Activated naive CD4-positive, alpha-beta T cell treated with anti-CD3 and anti-CD28 coated beads, Interleukin-2, amount 50 U/mL, for 24 hours (primary cell): ENCODE measurements at regions not wholly inside any gene's neighbourhood (a gene's known extent, or its start where the extent isn't known, plus 50 kb on each side); places are given as distances from the start of the nearest gene placed in this dataset.
"Not testable (repeated sequence)": the region's sequence is repeated elsewhere in the genome, so short reads cannot be mapped to it uniquely, and the experiment has no call there.

Source experiments
- H3K27ac Mint-ChIP-seq: one replicate; pipeline ENCODE4 v1.8.0; 2021; ENCODE audit warnings: mild to moderate bottlenecking, mixed read lengths
- H3K27me3 Mint-ChIP-seq: one replicate; pipeline ENCODE4 v1.8.0; 2021; ENCODE audit warnings: mixed read lengths
- H3K36me3 Mint-ChIP-seq: one replicate; pipeline ENCODE4 v1.8.0; 2021; ENCODE audit warnings: mixed read lengths
- H3K4me1 Mint-ChIP-seq: one replicate; pipeline ENCODE4 v1.8.0; 2021; ENCODE audit warnings: mixed read lengths
- H3K4me3 Mint-ChIP-seq: one replicate; pipeline ENCODE4 v1.8.0; 2021; ENCODE audit warnings: mild to moderate bottlenecking, mixed read lengths
- H3K9me3 Mint-ChIP-seq: one replicate; pipeline ENCODE4 v1.8.0; 2021; ENCODE audit warnings: mixed read lengths

DNA sequence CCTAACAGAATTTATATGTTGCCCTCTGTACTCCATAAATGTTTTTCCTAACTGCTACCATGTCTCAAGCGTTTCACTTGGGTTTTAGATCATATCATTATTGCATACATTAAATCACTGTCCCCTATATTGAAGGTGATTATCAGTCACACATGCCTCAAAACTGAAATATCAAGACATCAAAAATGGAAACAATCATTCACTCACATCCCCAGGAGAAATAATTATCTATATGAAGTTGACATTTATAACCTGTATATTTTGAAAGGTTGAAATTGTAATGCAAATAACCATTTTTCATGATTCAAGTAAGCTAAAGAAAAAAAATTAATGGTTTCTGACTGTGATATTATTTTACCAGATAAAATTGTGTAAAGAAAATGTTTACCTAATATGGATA is 1695.0 kb downstream of the SLITRK1 start:
- Mint-ChIP-seq H3K27me3 (no peaks in the 10 kb centered on the region), H3K27ac (no peak overlapping the region), H3K4me3 (no peak overlapping the region), H3K4me1 (no peaks in the 10 kb centered on the region), H3K36me3 (no peaks in the 10 kb centered on the region), H3K9me3 (peaks cover 13% of the 10 kb centered on the region)

DNA sequence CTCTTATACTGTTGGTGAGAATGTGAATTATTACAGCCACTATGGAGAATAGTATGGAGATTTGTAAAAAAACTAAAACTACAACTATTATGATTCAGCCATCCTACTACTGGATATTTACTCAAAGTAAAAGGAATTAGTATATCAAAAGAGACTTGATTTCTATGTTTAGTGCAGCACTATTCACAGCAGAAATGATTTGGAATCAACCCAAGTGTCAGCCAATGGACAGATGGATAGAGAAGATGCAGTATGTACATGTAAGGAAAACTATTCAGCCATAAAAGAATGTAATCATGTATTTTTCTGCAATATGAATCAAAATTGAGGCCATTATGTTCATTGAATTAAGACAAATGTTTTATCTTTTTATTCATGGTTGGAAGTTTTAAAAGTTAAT is 1705.5 kb downstream of the SLITRK1 start:
- no peaks in the 10 kb centered on the region for H3K27me3 Mint-ChIP-seq
- H3K27ac Mint-ChIP-seq, result no peak overlapping the region
- H3K4me1 Mint-ChIP-seq, result no peaks in the 10 kb centered on the region
- H3K36me3 Mint-ChIP-seq, result no peaks in the 10 kb centered on the region
- H3K9me3 Mint-ChIP-seq, result peaks cover 30% of the 10 kb centered on the region
- H3K4me3 Mint-ChIP-seq, result no peak overlapping the region

DNA sequence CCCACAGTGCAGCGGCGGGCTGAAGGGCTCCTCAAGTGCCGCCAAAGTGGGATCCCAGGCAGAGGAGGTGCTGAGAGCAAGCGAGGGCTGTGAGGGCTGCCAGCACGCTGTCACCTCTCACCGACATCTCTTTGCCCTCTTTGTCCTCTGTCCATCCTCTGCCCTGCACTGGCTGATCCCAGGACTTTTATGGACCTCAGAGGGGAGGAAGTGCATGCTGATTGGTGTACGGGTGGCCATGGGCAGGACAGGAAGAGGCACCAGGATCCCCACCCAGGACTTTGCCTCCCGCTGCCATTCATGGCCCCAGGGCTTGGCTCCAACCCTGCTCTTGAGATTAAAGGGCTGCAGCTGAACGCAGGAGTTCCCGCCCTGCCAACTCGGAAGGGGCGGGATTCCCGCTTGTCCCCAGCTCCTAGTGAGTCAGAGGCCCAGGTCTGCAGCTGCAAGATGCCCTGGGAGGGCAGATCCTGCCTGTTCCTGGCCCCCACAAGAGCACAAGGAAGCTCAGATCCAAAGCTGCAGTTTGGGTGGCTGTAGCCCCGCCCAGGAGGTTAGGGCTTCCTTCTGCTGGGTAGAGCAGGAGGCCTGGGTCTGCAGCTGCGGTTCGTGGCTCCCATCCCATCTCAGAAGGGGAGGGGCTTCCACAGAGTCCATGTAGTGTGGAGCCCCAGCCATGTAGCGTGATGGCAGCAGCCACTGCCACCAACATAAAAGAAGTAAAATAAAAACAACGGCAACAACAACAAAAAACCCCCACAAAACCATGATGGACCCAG is 1716.7 kb downstream of the SLITRK1 start:
- Mint-ChIP-seq H3K9me3 (peaks cover 30% of the 10 kb centered on the region), H3K4me1 (no peaks in the 10 kb centered on the region), H3K27me3 (no peaks in the 10 kb centered on the region), H3K36me3 (no peaks in the 10 kb centered on the region), H3K27ac (no peak overlapping the region), H3K4me3 (no peak overlapping the region)

DNA sequence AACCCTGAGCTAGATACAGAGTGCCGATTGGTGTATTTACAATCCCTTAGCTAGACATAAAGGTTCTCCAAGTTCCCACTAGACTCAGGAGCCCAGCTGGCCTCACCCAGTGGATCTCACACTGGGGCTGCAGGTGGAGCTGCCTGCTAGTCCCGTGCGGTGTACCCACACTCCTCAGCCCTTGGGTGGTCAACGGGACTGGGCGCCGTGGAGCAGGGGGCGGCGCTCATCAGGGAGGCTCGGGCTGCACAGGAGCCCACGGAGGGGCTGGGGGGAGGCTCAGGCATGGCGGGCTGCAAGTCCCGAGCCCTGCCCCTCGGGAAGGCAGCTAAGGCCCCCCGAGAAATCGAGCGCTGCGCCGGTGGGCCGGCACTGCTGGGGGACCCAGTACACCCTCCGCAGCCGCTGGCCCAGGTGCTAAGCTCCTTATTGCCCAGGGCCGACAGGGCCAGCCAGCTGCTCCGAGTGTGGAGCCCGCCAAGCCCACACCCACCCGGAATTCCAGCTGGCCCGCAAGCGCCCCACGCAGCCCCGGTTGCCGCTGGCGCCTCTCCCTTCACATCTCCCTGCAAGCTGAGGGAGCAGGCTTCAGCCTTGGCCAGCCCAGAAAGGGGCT is 1717.4 kb downstream of the SLITRK1 start:
- H3K27me3 Mint-ChIP-seq, H3K4me3 Mint-ChIP-seq, H3K36me3 Mint-ChIP-seq, H3K4me1 Mint-ChIP-seq, H3K27ac Mint-ChIP-seq: not testable (repeated sequence)
- peaks cover 23% of the 10 kb centered on the region for H3K9me3 Mint-ChIP-seq

DNA sequence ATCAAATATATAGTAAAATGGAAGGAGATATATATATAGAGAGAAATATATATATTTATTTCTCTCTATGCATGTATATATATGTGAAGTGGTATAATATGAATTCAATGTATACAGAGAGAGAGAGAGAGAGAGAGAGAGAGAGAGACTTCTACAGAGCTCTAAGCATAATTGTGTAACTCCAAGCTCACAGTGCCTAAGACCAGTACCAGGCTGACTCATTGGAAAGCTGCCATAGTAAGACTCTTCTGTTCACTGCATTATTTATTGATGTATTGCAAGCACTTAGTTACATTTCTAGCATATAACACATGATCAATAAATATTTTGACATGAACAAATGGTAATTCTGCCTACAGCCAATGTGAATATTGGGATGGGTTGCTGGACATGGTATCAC is 1734.7 kb downstream of the SLITRK1 start:
- Mint-ChIP-seq H3K27ac (no peak overlapping the region), H3K27me3 (no peaks in the 10 kb centered on the region), H3K36me3 (no peaks in the 10 kb centered on the region), H3K4me1 (no peaks in the 10 kb centered on the region), H3K4me3 (no peak overlapping the region), H3K9me3 (no peaks in the 10 kb centered on the region)

DNA sequence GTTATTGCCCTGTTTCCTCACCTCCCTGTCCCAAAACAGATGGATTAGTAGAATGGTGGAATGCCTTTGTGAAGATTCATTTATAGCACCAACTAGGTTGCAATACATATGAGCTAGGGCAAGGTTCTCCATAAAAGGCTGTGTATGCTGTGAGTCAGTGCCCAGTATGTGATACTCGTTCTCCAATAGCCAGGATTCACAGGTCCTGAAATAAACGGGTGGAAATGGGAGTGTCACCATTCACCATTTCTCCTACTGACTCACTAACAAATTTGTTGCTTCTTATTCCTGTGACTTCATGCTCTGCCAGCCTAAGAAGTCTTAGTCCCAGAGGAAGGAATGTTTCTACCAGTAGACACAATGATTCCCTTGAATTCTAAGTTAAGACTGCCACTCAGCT is 1745.4 kb downstream of the SLITRK1 start:
- Mint-ChIP-seq H3K4me1 (no peaks in the 10 kb centered on the region), H3K27ac (no peak overlapping the region), H3K36me3 (no peaks in the 10 kb centered on the region), H3K9me3 (peaks cover 3% of the 10 kb centered on the region), H3K4me3 (no peak overlapping the region), H3K27me3 (no peaks in the 10 kb centered on the region)

DNA sequence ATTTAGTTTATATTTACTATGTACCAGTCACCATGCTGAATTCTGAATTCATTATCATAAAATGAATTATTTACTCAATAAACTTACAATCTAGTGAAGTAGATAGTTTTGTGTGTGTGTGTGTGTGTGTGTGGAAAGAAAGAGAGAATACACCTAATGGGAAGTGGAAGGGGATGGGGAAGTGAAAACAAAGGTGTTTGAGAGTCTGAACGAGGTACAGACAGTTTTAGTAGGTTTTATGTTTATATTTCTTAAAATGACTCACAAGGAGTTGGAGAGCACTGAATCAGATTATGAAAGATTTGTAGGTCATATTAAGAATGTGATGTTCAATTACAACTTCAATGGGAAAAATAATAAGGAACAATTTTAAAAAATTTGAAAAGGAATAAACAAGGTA is 1753.0 kb downstream of the SLITRK1 start:
- Mint-ChIP-seq H3K36me3 (no peaks in the 10 kb centered on the region), H3K4me3 (no peak overlapping the region), H3K27me3 (no peaks in the 10 kb centered on the region), H3K9me3 (no peaks in the 10 kb centered on the region), H3K4me1 (no peaks in the 10 kb centered on the region), H3K27ac (no peak overlapping the region)

DNA sequence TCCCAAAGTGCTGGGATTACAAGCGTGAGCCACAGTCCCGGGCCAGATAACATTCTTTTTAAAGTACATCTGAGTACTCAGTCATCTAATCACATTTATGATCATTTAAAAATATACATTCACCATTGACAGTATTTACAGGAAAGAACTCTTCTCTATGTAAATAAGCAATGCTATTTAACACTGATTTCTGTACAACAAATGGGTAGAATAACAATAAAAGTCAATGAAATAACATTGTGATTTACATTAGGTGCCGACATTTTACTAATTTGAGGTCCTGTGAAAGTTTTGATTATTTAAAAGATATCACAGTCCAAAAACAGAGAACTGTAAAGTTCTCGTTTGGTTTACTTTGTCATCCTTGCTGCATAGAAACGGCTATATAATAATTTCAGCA is 1763.7 kb downstream of the SLITRK1 start:
- peaks cover 17% of the 10 kb centered on the region for H3K9me3 Mint-ChIP-seq
- no peaks in the 10 kb centered on the region for H3K4me1 Mint-ChIP-seq
- H3K4me3 Mint-ChIP-seq, result no peak overlapping the region
- no peak overlapping the region for H3K27ac Mint-ChIP-seq
- no peaks in the 10 kb centered on the region for H3K27me3 Mint-ChIP-seq
- H3K36me3 Mint-ChIP-seq, result no peaks in the 10 kb centered on the region

DNA sequence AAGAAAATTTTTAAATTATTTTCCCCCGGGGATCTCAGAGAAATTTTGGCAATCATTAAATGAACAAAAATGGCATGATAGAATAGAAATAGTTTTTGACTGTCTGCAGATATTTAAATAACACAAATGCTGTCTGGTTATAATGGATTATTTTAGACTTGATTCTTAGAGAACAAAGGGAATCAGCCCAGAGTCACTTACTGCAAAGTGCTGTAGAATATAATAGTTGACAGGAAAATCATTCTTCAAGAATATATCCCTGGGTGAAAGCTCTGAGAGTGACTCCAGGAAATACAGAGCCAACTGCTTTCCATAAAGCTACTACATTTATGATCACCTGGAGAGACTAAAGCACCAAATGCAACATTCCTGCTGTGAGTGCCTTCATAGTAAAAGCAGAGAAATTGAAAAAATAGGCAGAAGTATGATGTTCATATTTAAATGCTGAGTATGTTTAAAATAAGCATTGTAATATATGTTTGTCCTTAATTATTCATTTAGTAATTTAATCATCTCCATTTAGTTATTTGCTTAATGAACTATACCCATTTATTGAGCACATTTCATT is 1765.8 kb downstream of the SLITRK1 start:
- no peaks in the 10 kb centered on the region for H3K4me1 Mint-ChIP-seq
- H3K4me3 Mint-ChIP-seq, result no peak overlapping the region
- no peak overlapping the region for H3K27ac Mint-ChIP-seq
- peaks cover 17% of the 10 kb centered on the region for H3K9me3 Mint-ChIP-seq
- H3K36me3 Mint-ChIP-seq, result no peaks in the 10 kb centered on the region
- no peaks in the 10 kb centered on the region for H3K27me3 Mint-ChIP-seq

DNA sequence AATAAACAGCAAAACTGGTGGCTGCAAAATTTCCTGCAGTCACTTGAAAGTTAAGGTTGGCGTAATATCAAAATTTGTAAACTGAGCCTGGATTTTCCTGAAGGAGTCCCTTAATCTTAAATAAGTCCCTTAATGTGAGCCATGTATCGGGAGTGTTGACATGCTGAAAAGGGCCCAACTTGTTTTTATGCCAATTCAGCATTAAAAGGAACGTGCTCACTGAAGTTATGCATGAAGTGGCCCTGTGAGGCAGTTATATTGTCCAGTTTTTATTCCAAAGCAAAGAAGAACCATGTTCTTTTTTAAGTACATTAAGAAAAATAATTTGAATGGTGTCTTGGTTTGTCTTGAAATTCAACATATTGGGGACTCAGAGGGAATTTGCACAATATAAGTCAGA is 1766.9 kb downstream of the SLITRK1 start:
- Mint-ChIP-seq H3K36me3 (no peaks in the 10 kb centered on the region), H3K9me3 (peaks cover 21% of the 10 kb centered on the region), H3K27ac (no peak overlapping the region), H3K4me1 (no peaks in the 10 kb centered on the region), H3K4me3 (no peak overlapping the region), H3K27me3 (no peaks in the 10 kb centered on the region)

DNA sequence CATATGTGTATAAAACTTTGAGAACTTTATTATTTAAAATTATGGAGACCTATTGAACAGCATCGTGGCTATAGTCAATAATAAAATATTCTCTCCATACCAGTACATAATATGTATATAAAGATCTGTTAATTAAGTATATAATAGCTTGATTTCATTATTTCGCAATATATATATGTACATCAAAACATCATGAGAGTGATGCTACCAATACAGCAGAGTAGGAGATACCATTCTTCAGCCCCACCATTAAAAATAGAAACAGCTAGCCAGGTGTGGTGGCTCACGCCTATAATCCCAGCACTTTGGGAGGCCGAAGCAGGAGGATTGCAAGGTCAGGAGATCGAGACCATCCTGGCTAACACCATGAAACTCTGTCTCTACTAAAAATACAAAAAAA is 1755.3 kb upstream of the SPRY2 start:
- H3K4me3 Mint-ChIP-seq, result no peak overlapping the region
- H3K27me3 Mint-ChIP-seq, result no peaks in the 10 kb centered on the region
- no peaks in the 10 kb centered on the region for H3K4me1 Mint-ChIP-seq
- H3K9me3 Mint-ChIP-seq, result no peaks in the 10 kb centered on the region
- H3K27ac Mint-ChIP-seq, result no peak overlapping the region
- no peaks in the 10 kb centered on the region for H3K36me3 Mint-ChIP-seq

DNA sequence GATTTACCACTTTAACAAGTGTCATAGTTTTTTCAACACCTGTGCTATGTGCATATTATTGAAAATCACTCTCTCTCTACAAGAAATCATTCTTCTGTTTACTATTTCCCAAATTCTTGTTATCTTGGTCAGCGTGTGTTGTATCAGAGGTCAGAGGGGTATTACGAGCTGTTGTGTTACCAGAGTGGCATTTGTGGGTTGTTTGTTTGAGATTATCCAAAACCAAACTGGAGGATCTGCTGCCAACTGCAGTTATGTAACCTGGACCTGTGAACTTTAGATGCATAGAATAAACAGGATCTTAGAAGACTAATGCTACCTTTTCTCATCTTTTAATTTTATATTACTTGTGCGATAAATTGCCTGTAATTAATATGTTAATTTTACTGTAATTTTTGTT is 1751.4 kb upstream of the SPRY2 start:
- H3K4me1 Mint-ChIP-seq, result no peaks in the 10 kb centered on the region
- no peaks in the 10 kb centered on the region for H3K9me3 Mint-ChIP-seq
- H3K27ac Mint-ChIP-seq, result no peak overlapping the region
- no peaks in the 10 kb centered on the region for H3K27me3 Mint-ChIP-seq
- no peaks in the 10 kb centered on the region for H3K36me3 Mint-ChIP-seq
- H3K4me3 Mint-ChIP-seq, result no peak overlapping the region

DNA sequence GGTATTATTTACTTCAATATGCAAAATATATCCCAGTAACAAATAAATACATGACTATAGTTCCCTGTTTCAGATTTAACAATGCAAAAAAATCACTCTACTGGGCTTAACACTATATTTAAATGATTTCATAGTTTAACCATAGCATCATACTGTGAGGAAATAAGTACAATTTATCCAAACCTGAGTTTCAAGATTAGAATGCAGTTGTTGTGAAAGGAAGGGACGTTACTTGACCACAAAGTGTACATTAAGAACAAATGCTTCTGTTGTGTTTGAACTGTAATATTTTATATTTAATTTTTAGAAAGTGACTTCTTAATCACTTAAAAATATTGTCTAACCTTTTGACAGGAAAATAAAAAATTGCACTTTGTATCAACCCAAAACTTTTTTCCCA is 1747.9 kb upstream of the SPRY2 start:
- Mint-ChIP-seq H3K4me3 (no peak overlapping the region), H3K9me3 (no peaks in the 10 kb centered on the region), H3K36me3 (no peaks in the 10 kb centered on the region), H3K27ac (no peak overlapping the region), H3K27me3 (no peaks in the 10 kb centered on the region), H3K4me1 (no peaks in the 10 kb centered on the region)

DNA sequence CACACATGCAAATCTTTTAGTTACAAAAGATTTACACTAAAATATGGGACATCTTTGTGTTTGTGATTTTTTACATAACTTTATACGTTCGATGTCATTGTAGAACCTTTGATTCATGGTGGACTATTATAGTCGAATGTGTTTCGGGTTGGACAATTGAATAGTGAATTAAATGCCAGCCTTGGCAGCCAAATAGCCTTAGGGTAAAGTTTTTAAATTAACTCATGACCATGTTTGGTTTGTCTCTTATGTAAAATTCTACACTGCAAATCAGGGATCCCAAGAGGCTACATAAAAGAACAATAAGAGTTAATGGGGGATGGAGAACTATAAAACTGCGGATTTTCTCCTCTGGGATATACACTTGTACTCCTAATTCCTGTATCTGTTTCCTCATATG is 1735.6 kb upstream of the SPRY2 start:
- H3K4me1 Mint-ChIP-seq, result no peaks in the 10 kb centered on the region
- peaks cover 13% of the 10 kb centered on the region for H3K9me3 Mint-ChIP-seq
- H3K4me3 Mint-ChIP-seq, result no peak overlapping the region
- H3K27me3 Mint-ChIP-seq, result no peaks in the 10 kb centered on the region
- H3K27ac Mint-ChIP-seq, result no peak overlapping the region
- no peaks in the 10 kb centered on the region for H3K36me3 Mint-ChIP-seq

DNA sequence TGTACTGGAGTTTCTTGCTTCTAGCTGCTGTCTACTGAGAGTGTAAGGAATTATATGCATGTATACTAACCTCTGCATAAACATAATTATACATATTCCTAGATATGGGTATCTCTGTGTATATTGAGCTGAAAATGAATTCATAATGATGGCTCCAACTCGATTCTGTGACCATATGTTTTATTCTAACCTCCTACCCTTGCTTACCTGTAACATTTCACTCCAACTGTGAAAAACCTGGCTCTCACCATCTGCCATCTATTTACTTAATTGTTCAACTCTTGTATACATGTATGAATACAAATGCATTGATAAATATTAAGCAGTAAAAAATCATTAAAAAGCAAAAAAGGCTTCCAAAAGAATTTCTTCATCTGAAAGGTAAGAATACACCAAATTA is 1729.5 kb upstream of the SPRY2 start:
- no peaks in the 10 kb centered on the region for H3K27me3 Mint-ChIP-seq
- no peaks in the 10 kb centered on the region for H3K36me3 Mint-ChIP-seq
- H3K4me3 Mint-ChIP-seq, result no peak overlapping the region
- H3K27ac Mint-ChIP-seq, result no peak overlapping the region
- no peaks in the 10 kb centered on the region for H3K4me1 Mint-ChIP-seq
- peaks cover 15% of the 10 kb centered on the region for H3K9me3 Mint-ChIP-seq

DNA sequence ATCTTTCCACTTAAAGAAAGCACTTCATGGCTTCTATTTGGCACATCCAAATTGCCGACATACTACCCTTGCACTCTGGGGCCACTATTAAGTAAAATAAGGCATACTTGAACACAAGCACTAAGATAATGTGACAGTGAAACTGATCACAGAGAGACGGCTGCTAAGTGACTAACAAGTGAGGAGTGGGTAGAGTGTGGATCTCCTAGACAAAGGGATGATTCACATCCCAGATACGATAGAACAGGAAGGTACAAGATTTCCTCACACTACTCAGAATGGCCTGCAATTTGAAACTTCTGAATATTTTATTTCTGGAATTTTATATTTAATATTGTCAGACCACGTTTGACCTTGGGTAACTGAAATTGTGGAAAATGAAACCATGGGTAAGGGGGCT is 1721.8 kb upstream of the SPRY2 start:
- no peaks in the 10 kb centered on the region for H3K36me3 Mint-ChIP-seq
- no peak overlapping the region for H3K27ac Mint-ChIP-seq
- no peak overlapping the region for H3K4me3 Mint-ChIP-seq
- H3K4me1 Mint-ChIP-seq, result no peaks in the 10 kb centered on the region
- no peaks in the 10 kb centered on the region for H3K27me3 Mint-ChIP-seq
- peaks cover 12% of the 10 kb centered on the region for H3K9me3 Mint-ChIP-seq
